HG03175 (cell line): ENCODE measurements at regions not wholly inside any gene's neighbourhood (a gene's known extent, or its start where the extent isn't known, plus 50 kb on each side); places are given as distances from the start of the nearest gene placed in this dataset.

Source experiments
- ATAC-seq: cut with Tn5 transposase; IDR thresholded peaks from one replicate; pipeline ENCODE4 v1.9.1; 2021; ENCODE audit warnings: mild to moderate bottlenecking, moderate library complexity; ENCODE audit not compliant: unreplicated experiment

DNA sequence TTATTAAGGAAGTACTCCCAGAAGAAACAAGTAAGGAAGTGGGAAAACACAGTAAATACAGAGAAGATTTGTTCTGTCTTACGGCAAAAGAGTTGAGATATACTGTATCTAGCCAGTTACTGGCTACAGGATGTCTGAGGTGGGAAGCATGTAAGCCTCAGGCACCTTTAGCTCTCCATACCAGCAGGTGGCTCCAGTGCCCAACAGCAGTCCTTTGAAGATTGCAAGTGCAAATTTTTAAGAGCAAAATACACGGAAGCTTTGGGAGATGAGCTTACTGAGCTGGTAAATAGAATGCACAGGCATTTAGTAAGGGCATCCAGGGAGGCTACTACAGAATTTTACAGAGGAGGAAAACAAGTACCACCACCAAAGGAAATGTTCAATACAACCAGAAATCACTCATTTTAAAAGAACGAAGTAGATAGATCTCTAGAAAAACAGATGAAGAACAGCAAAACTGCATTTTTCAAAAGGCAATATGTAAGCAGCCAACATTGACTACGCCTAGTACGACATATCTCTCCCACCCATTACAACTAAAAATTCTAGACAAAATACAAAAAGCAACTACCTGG lies 57.9 kb upstream of the VSTM2B start:
- ATAC-seq = no peak

DNA sequence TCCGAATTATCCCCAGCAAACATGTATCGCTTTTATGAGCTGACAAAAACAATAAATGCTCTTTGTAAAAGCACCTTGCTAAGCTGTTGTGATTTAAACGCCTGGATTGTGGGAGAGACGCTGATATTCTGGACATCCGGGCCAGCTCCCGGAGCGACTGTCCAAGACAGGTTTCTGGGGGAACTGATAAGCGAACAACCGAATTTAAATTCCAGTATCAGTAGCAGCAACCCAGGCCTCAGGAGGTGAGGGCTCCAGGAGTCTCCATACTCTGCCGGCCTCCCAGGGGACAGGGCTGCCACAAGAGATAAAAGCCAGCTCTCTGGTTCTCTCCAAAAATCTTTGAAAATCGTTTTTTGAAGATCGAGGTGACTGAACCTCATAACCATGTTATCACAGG lies 50.3 kb upstream of the VSTM2B start:
- ATAC-seq = no peak
